Trophoblast cell (in vitro differentiated cells and primary cell): ENCODE measurements at regions not wholly inside any gene's neighbourhood (a gene's known extent, or its start where the extent isn't known, plus 50 kb on each side); places are given as distances from the start of the nearest gene placed in this dataset.

Experiments used
- DNase-seq, 2 donors: peaks; one replicate each; pipeline ENCODE4 v3.0.0-alpha.2; 2016
- H2AFZ ChIP-seq: 2 replicates; pipeline ENCODE4 v1.6.1; 2013; ENCODE audit warnings: low read length, moderate library complexity, mild to moderate bottlenecking; ENCODE audit not compliant: insufficient read depth, poor library complexity
- H2AK5ac ChIP-seq: 2 replicates; pipeline ENCODE4 v1.6.1; 2013; ENCODE audit warnings: mild to moderate bottlenecking, low read length
- H2BK120ac ChIP-seq: 2 replicates; pipeline ENCODE4 v1.6.1; 2013; ENCODE audit warnings: low read length, mild to moderate bottlenecking, moderate library complexity; ENCODE audit not compliant: insufficient read depth, poor library complexity
- H2BK12ac ChIP-seq: 2 replicates; pipeline ENCODE4 v1.6.1; 2013; ENCODE audit warnings: mild to moderate bottlenecking, low read length, moderate library complexity
- H2BK5ac ChIP-seq: 2 replicates; pipeline ENCODE4 v1.6.1; 2013; ENCODE audit warnings: low read length, low read depth, moderate library complexity, mild to moderate bottlenecking; ENCODE audit not compliant: poor library complexity
- H3K14ac ChIP-seq: 2 replicates; pipeline ENCODE4 v1.6.1; 2013; ENCODE audit warnings: mild to moderate bottlenecking, low read length
- H3K18ac ChIP-seq: 2 replicates; pipeline ENCODE4 v1.6.1; 2013; ENCODE audit warnings: mild to moderate bottlenecking, low read length
- H3K23ac ChIP-seq: 2 replicates; pipeline ENCODE4 v1.6.1; 2013; ENCODE audit warnings: low read length
- H3K27ac ChIP-seq: 2 replicates; pipeline ENCODE4 v1.5.1; 2013; ENCODE audit warnings: low read depth, mild to moderate bottlenecking, inconsistent platforms, low read length, moderate library complexity
- H3K27me3 ChIP-seq: 2 replicates; pipeline ENCODE4 v1.6.1; 2013; ENCODE audit warnings: inconsistent platforms, mild to moderate bottlenecking, low read length, moderate library complexity; ENCODE audit not compliant: insufficient read depth
- H3K36me3 ChIP-seq, 2 experiments: 1 replicate in 1 of 2; 2 replicates in 1 of 2; pipeline ENCODE4 v1.6.1; 2013; ENCODE audit warnings: low read length in 2 of 2, mild to moderate bottlenecking in 2 of 2, moderate library complexity in 1 of 2; ENCODE audit not compliant: insufficient read depth in 2 of 2, control insufficient read depth in 1 of 2
- H3K4ac ChIP-seq: 2 replicates; pipeline ENCODE4 v1.6.1; 2013; ENCODE audit warnings: low read depth, mild to moderate bottlenecking, low read length, moderate library complexity
- H3K4me1 ChIP-seq, 2 experiments: 1 replicate in 1 of 2; 2 replicates in 1 of 2; pipeline ENCODE4 v1.6.1; 2013; ENCODE audit warnings: low read length in 2 of 2, mild to moderate bottlenecking in 2 of 2, moderate library complexity in 1 of 2; ENCODE audit not compliant: insufficient read depth in 2 of 2, control insufficient read depth in 1 of 2
- H3K4me2 ChIP-seq: 2 replicates; pipeline ENCODE4 v1.6.1; 2013; ENCODE audit warnings: inconsistent platforms, mild to moderate bottlenecking, low read length, moderate library complexity
- H3K4me3 ChIP-seq: 2 replicates; pipeline ENCODE4 v1.5.1; 2013; ENCODE audit warnings: mild to moderate bottlenecking, low read depth, low read length, inconsistent platforms
- H3K79me1 ChIP-seq: one replicate; pipeline ENCODE4 v1.6.1; 2013; ENCODE audit warnings: low read length
- H3K79me2 ChIP-seq: 2 replicates; pipeline ENCODE4 v1.6.1; 2013; ENCODE audit warnings: low read length, mild to moderate bottlenecking; ENCODE audit not compliant: control insufficient read depth, insufficient read depth, poor library complexity
- H3K9ac ChIP-seq: 2 replicates; pipeline ENCODE4 v1.6.1; 2013; ENCODE audit warnings: mild to moderate bottlenecking, low read length
- H3K9me3 ChIP-seq: 2 replicates; pipeline ENCODE4 v1.6.1; 2013; ENCODE audit warnings: low read depth, mild to moderate bottlenecking, control low read depth, inconsistent platforms, low read length; ENCODE audit not compliant: insufficient read depth
- H4K12ac ChIP-seq: 2 replicates; pipeline ENCODE4 v1.6.1; 2013; ENCODE audit warnings: low read depth, mild to moderate bottlenecking, low read length, moderate library complexity
- H4K8ac ChIP-seq: 2 replicates; pipeline ENCODE4 v1.6.1; 2013; ENCODE audit warnings: low read depth, mild to moderate bottlenecking, low read length, moderate library complexity
- H4K91ac ChIP-seq: one replicate; pipeline ENCODE4 v1.6.1; 2013; ENCODE audit warnings: low read depth, mild to moderate bottlenecking, low read length, moderate library complexity
- WGBS: extraction: QIAGEN DNeasy Blood & Tissue Kit; methylation state at CpG from one replicate; pipeline ENCODE4 v1.1.7; 2013; ENCODE audit warnings: missing lambda C conversion rate; ENCODE audit not compliant: insufficient read length, insufficient coverage; ENCODE audit errors: extremely low coverage; 5-methylcytosine and 5-hydroxymethylcytosine counted together

- no peaks in the 10 kb centered on the region for H3K4me1 ChIP-seq
- H3K18ac ChIP-seq = no peak overlapping the region
- no peak overlapping the region for H3K4me3 ChIP-seq
- H3K79me1 ChIP-seq = no peaks in the 10 kb centered on the region
- H3K23ac ChIP-seq = no peak overlapping the region
- no peaks in the 10 kb centered on the region for H3K27me3 ChIP-seq
- H3K79me2 ChIP-seq = no peaks in the 10 kb centered on the region
- H3K4me2 ChIP-seq = no peak overlapping the region
- DNase-seq = no peak
- no peak overlapping the region for H3K9ac ChIP-seq
- 100% methylated on average over 1 of the region's 4 CpGs for WGBS
- no peak overlapping the region for H3K14ac ChIP-seq
- no peak overlapping the region for H3K27ac ChIP-seq
- H3K36me3 ChIP-seq = no peaks in the 10 kb centered on the region
- no peak overlapping the region for H4K8ac ChIP-seq
- H3K4ac ChIP-seq = no peak overlapping the region
- no peak overlapping the region for H2BK12ac ChIP-seq
- H4K12ac ChIP-seq = no peak overlapping the region
- no peak overlapping the region for H2BK5ac ChIP-seq
- H2BK120ac ChIP-seq = no peak overlapping the region
- no peak overlapping the region for H2AFZ ChIP-seq
- H2AK5ac ChIP-seq = no peak overlapping the region
- H4K91ac ChIP-seq = no peak overlapping the region
- no peaks in the 10 kb centered on the region for H3K9me3 ChIP-seq
Measured at GRCh38 chr4:120536884-120537283, 385.6 kb downstream of the PRDM5 start.

GRCh38 chr4:120528428-120528827 is 394.1 kb downstream of the PRDM5 start:
- no peak overlapping the region for H4K91ac ChIP-seq
- H3K4ac ChIP-seq = no peak overlapping the region
- H3K4me2 ChIP-seq = no peak overlapping the region
- H3K79me1 ChIP-seq = no peaks in the 10 kb centered on the region
- H3K14ac ChIP-seq = no peak overlapping the region
- H2AK5ac ChIP-seq = no peak overlapping the region
- H3K4me3 ChIP-seq = no peak overlapping the region
- no peak overlapping the region for H3K9ac ChIP-seq
- DNase-seq = no peak
- H3K79me2 ChIP-seq = no peaks in the 10 kb centered on the region
- no peak overlapping the region for H2BK5ac ChIP-seq
- H2AFZ ChIP-seq = no peak overlapping the region
- H3K9me3 ChIP-seq = no peaks in the 10 kb centered on the region
- no peaks in the 10 kb centered on the region for H3K4me1 ChIP-seq
- H2BK12ac ChIP-seq = no peak overlapping the region
- H3K27me3 ChIP-seq = no peaks in the 10 kb centered on the region
- no peak overlapping the region for H4K12ac ChIP-seq
- H3K23ac ChIP-seq = no peak overlapping the region
- H3K18ac ChIP-seq = no peak overlapping the region
- H3K27ac ChIP-seq = no peak overlapping the region
- H3K36me3 ChIP-seq = no peaks in the 10 kb centered on the region
- H4K8ac ChIP-seq = no peak overlapping the region
- no peak overlapping the region for H2BK120ac ChIP-seq

- Histone ChIP-seq H3K9ac (no peak overlapping the region), H3K36me3 (no peaks in the 10 kb centered on the region), H4K91ac (no peak overlapping the region), H2BK120ac (no peak overlapping the region), H3K4me3 (no peak overlapping the region), H3K4ac (no peak overlapping the region), H3K23ac (no peak overlapping the region), H3K27me3 (no peaks in the 10 kb centered on the region), H3K27ac (no peak overlapping the region), H3K4me2 (no peak overlapping the region), H3K18ac (no peak overlapping the region), H2AFZ (no peak overlapping the region), H3K14ac (no peak overlapping the region), H3K9me3 (no peaks in the 10 kb centered on the region), H4K12ac (no peak overlapping the region), H4K8ac (no peak overlapping the region), H3K79me2 (no peaks in the 10 kb centered on the region), H2AK5ac (no peak overlapping the region), H3K4me1 (peaks cover 0 to under 1% of the 10 kb centered on the region in 2 experiments), H2BK5ac (no peak overlapping the region), H3K79me1 (no peaks in the 10 kb centered on the region), H2BK12ac (no peak overlapping the region)
- DNase-seq = no peak
Measured at GRCh38 chr4:120526033-120526432, 396.5 kb downstream of the PRDM5 start.

GRCh38 chr4:120525106-120525505 is 397.4 kb downstream of the PRDM5 start:
- no peak overlapping the region for H4K12ac ChIP-seq
- no peak overlapping the region for H4K91ac ChIP-seq
- no peak overlapping the region for H3K23ac ChIP-seq
- no peak overlapping the region for H2AFZ ChIP-seq
- H2AK5ac ChIP-seq = no peak overlapping the region
- no peaks in the 10 kb centered on the region for H3K79me2 ChIP-seq
- WGBS = no CpG with 5 or more reads among the region's 4 CpGs
- H3K79me1 ChIP-seq = no peaks in the 10 kb centered on the region
- H3K9me3 ChIP-seq = no peaks in the 10 kb centered on the region
- no peak overlapping the region for H3K9ac ChIP-seq
- peaks cover 0 to 5% of the 10 kb centered on the region in 2 experiments for H3K4me1 ChIP-seq
- no peak overlapping the region for H3K4me2 ChIP-seq
- H3K14ac ChIP-seq = no peak overlapping the region
- no peak overlapping the region for H3K27ac ChIP-seq
- H3K18ac ChIP-seq = no peak overlapping the region
- H3K4ac ChIP-seq = no peak overlapping the region
- no peak overlapping the region for H4K8ac ChIP-seq
- H3K4me3 ChIP-seq = no peak overlapping the region
- DNase-seq = no peak
- H3K36me3 ChIP-seq = no peaks in the 10 kb centered on the region
- H2BK120ac ChIP-seq = no peak overlapping the region
- no peak overlapping the region for H2BK12ac ChIP-seq
- H2BK5ac ChIP-seq = no peak overlapping the region
- H3K27me3 ChIP-seq = no peaks in the 10 kb centered on the region

- H3K9ac ChIP-seq = no peak overlapping the region
- no peak overlapping the region for H2BK120ac ChIP-seq
- H3K4me2 ChIP-seq = no peak overlapping the region
- no peak overlapping the region for H4K12ac ChIP-seq
- no peaks in the 10 kb centered on the region for H3K79me2 ChIP-seq
- H4K91ac ChIP-seq = no peak overlapping the region
- WGBS = no CpG with 5 or more reads among the region's 2 CpGs
- H3K18ac ChIP-seq = no peak overlapping the region
- no peaks in the 10 kb centered on the region for H3K27me3 ChIP-seq
- no peak overlapping the region for H2AK5ac ChIP-seq
- H3K79me1 ChIP-seq = no peaks in the 10 kb centered on the region
- H3K36me3 ChIP-seq = no peaks in the 10 kb centered on the region
- no peak for DNase-seq
- no peak overlapping the region for H3K4me3 ChIP-seq
- H4K8ac ChIP-seq = no peak overlapping the region
- H2BK12ac ChIP-seq = no peak overlapping the region
- peaks cover 0 to 5% of the 10 kb centered on the region in 2 experiments for H3K4me1 ChIP-seq
- no peak overlapping the region for H3K14ac ChIP-seq
- H3K23ac ChIP-seq = no peak overlapping the region
- no peak overlapping the region for H2BK5ac ChIP-seq
- H3K4ac ChIP-seq = no peak overlapping the region
- H2AFZ ChIP-seq = no peak overlapping the region
- H3K9me3 ChIP-seq = no peaks in the 10 kb centered on the region
- no peak overlapping the region for H3K27ac ChIP-seq
Measured at GRCh38 chr4:120524237-120524636, 398.3 kb downstream of the PRDM5 start.
